ENCODE measurements at regions not wholly inside any gene's neighbourhood (a gene's known extent, or its start where the extent isn't known, plus 50 kb on each side); places are given as distances from the start of the nearest gene placed in this dataset.

DNA sequence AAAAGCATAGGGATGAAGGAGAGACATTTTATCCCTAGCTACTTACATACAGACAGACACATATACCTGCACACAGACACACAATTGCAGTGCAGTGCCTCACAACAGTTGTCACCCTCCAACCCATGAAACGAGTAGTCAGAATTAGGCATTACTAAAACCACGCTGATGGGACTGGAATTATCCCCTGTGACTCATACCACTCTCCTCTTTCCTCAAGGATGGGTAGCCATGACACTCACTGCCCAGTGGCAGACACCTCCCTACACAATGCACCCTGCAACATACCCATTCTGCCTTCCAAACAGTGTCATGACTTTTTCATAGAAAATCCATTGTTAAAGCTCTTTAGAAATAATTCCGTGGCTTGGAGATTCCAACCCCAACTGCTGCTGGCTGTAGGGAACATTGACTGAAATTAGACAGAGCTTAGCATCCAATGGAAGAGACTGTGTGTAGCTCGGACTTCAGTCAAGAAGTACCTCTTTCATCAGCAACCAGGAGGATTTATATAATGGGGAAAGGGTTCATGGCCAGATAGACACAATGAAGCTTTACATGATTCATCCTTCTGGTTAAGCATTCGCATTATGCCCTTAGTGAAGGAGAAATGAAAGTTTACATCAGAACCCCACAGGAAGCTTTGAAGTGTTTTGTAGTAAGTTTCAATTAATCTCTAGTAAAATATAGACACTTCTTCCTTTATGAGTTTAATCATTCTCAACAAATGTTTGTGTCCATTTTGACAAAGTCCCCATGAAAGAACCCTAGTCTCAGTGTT is 155.2 kb downstream of the FBXO15 start:
- TF ChIP-seq, protein P1, sequence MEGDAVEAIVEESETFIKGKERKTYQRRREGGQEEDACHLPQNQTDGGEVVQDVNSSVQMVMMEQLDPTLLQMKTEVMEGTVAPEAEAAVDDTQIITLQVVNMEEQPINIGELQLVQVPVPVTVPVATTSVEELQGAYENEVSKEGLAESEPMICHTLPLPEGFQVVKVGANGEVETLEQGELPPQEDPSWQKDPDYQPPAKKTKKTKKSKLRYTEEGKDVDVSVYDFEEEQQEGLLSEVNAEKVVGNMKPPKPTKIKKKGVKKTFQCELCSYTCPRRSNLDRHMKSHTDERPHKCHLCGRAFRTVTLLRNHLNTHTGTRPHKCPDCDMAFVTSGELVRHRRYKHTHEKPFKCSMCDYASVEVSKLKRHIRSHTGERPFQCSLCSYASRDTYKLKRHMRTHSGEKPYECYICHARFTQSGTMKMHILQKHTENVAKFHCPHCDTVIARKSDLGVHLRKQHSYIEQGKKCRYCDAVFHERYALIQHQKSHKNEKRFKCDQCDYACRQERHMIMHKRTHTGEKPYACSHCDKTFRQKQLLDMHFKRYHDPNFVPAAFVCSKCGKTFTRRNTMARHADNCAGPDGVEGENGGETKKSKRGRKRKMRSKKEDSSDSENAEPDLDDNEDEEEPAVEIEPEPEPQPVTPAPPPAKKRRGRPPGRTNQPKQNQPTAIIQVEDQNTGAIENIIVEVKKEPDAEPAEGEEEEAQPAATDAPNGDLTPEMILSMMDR (IDR thresholded peaks at IDR 0.05), result no peak
- TF ChIP-seq ZFX (IDR thresholded peaks at IDR 0.05; ENCODE audit: borderline replicate concordance), result no peak

All from 22Rv1 (cell line).